Esophagus muscularis mucosa (tissue), 4 donors: ENCODE measurements at regions not wholly inside any gene's neighbourhood (a gene's known extent, or its start where the extent isn't known, plus 50 kb on each side); places are given as distances from the start of the nearest gene placed in this dataset.
"Not testable (repeated sequence)": the region's sequence is repeated elsewhere in the genome, so short reads cannot be mapped to it uniquely, and the experiment has no call there.

Experiments used
- DNase-seq: peaks from one replicate; pipeline ENCODE4 v3.0.0-alpha.2; 2017; ENCODE audit errors: extremely low spot score
- H3K27ac ChIP-seq, 4 donors: fragments of 200-600 bp; sonication (generic); replicated peaks in 1 of 4; 1 replicate in 3 of 4; 2 replicates in 1 of 4; pipeline ENCODE4 v1.5.1; 2016 to 2019; ENCODE audit warnings: mild to moderate bottlenecking in 1 of 4
- H3K27me3 ChIP-seq, 4 donors: fragments of 200-600 bp; sonication (generic); one replicate each; pipeline versions ENCODE4 v1.5.1 to v1.6.0; 2016 to 2019
- H3K36me3 ChIP-seq, 4 donors: fragments of 200-600 bp; sonication (generic); one replicate each; pipeline ENCODE4 v1.5.1; 2016 to 2019
- H3K4me1 ChIP-seq, 4 donors: fragments of 200-600 bp; sonication (generic); one replicate each; pipeline ENCODE4 v1.5.1; 2016 to 2019
- H3K4me3 ChIP-seq, 4 donors: fragments of 200-600 bp; sonication (generic); 1 replicate in 2 of 4; 2 replicates in 2 of 4; pipeline ENCODE4 v1.5.1; 2016 to 2019; ENCODE audit warnings: mild to moderate bottlenecking in 4 of 4, moderate library complexity in 1 of 4
- H3K9me3 ChIP-seq, 4 donors: fragments of 200-600 bp; sonication (generic); 1 replicate in 3 of 4; 2 replicates in 1 of 4; pipeline ENCODE4 v1.5.1; 2016 to 2019
- EP300 ChIP-seq: sonication (generic); formaldehyde crosslinking; IDR thresholded peaks from one replicate; pipeline ENCODE4 v1.6.1; 2017; ENCODE audit warnings: antibody characterized with exemption
- POLR2A ChIP-seq: fragments of 450-650 bp; IDR thresholded peaks from one replicate; pipeline ENCODE4 v1.6.1; 2017; ENCODE audit warnings: antibody characterized with exemption, moderate library complexity, mild to moderate bottlenecking, low read depth
- POLR2AphosphoS5 ChIP-seq, 2 donors: sonication (generic); formaldehyde crosslinking; IDR thresholded peaks; one replicate each; pipeline ENCODE4 v1.6.1; 2017; ENCODE audit warnings: antibody characterized with exemption in 2 of 2
- WGBS: methylation state at CpG from one replicate; pipeline ENCODE4 v1.1.5; 2018; 5-methylcytosine and 5-hydroxymethylcytosine counted together
- intact Hi-C: fragments of 100-400 bp; cut with DNase I; formaldehyde crosslinking; loops from one replicate; pipeline ENCODE4 v1.15.1; 2023
- TF ChIP-seq, protein P1 (sequence below), 3 experiments: fragments of 200-600 bp in 2 of 3; fragments of 450-650 bp in 1 of 3; sonication (generic) in 2 of 3; IDR thresholded peaks; one replicate each; pipeline ENCODE4 v1.5.1; 2017 to 2019; ENCODE audit warnings: antibody characterized with exemption in 3 of 3, mild to moderate bottlenecking in 2 of 3, moderate library complexity in 1 of 3

DNA sequence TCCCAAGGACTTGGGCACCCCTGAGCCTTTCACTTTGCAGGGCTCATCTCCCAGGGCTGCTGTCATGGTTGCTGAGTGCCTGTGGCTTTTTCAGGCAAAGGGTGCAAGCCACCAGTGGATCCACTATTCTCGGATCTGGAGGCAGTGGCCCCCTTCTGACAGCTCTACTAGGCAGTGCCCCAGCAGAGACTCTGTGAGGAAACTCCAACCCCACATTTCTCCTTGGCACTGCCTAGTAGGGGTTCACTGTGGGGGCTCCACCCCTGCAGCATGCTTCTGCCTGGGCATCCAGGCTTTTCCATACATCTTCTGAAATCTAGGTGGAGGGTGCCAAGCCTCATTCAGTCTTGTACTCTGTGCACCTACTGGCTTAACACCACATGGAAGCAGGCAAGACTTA lies 675.0 kb upstream of the MBL2 start:
- H3K9me3 ChIP-seq = no peaks in the 10 kb centered on the region
- no peaks in the 10 kb centered on the region for H3K27me3 ChIP-seq
- intact Hi-C loops = no loop called here
- WGBS = no CpG with 5 or more reads among the region's 1 CpG
- no peak for DNase-seq
- H3K36me3 ChIP-seq = no peaks in the 10 kb centered on the region
- no peaks in the 10 kb centered on the region for H3K4me1 ChIP-seq
- H3K27ac ChIP-seq = no peak overlapping the region
- H3K4me3 ChIP-seq = no peak overlapping the region
- TF ChIP-seq POLR2A (no peak), POLR2AphosphoS5 (IDR thresholded peaks at IDR 0.05) (no peak), EP300 (no peak)
- TF ChIP-seq, protein P1, sequence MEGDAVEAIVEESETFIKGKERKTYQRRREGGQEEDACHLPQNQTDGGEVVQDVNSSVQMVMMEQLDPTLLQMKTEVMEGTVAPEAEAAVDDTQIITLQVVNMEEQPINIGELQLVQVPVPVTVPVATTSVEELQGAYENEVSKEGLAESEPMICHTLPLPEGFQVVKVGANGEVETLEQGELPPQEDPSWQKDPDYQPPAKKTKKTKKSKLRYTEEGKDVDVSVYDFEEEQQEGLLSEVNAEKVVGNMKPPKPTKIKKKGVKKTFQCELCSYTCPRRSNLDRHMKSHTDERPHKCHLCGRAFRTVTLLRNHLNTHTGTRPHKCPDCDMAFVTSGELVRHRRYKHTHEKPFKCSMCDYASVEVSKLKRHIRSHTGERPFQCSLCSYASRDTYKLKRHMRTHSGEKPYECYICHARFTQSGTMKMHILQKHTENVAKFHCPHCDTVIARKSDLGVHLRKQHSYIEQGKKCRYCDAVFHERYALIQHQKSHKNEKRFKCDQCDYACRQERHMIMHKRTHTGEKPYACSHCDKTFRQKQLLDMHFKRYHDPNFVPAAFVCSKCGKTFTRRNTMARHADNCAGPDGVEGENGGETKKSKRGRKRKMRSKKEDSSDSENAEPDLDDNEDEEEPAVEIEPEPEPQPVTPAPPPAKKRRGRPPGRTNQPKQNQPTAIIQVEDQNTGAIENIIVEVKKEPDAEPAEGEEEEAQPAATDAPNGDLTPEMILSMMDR (IDR thresholded peaks at IDR 0.05) = no peak

DNA sequence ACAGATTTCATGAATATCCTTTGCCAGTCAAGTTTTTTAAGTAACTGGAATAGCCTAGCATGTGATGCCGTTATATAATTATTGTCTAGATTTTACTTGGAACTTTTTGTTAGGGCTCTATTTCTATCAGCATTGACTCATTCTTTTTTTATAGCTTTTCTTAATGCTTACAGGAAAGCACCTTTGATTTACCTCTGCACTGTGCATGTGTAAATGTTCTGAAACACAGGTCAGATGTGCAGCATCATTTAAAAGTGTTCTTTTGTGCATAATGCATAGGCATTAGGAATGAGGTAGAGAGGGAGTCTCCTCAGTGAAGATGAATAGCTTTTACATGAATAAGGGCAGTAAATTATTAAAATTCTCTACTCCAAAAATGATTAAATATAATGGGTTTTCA lies 669.3 kb upstream of the MBL2 start:
- H3K4me1 ChIP-seq = no peaks in the 10 kb centered on the region
- H3K9me3 ChIP-seq = no peaks in the 10 kb centered on the region
- no peak for DNase-seq
- WGBS = 95% methylated on average over 1 of the region's 1 CpG
- intact Hi-C loops = no loop called here
- no peaks in the 10 kb centered on the region for H3K27me3 ChIP-seq
- no peak overlapping the region for H3K4me3 ChIP-seq
- H3K36me3 ChIP-seq = no peaks in the 10 kb centered on the region
- TF ChIP-seq EP300 (no peak), POLR2A (no peak), POLR2AphosphoS5 (IDR thresholded peaks at IDR 0.05) (no peak)
- TF ChIP-seq, protein P1 (IDR thresholded peaks at IDR 0.05) = no peak
- no peak overlapping the region for H3K27ac ChIP-seq

DNA sequence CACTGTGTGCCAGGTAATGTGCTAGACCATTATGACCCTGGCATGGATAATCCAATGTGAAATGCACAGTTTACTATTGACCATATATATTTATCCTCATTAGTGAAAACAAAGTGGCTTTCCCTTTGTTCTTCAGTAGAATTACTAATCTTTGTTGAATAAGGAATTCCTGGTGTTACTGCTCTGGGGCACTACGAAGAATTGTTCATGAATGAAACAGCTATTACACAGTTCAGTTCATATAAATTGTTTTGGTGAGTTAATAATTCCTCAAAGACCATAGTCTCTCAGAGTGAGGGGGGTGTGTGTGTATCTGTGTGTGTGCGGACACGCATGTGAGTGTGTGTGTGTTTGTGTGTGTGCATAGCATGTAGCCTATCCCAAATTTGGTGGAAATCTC lies 668.0 kb upstream of the MBL2 start:
- DNase-seq = no peak
- no peak overlapping the region for H3K4me3 ChIP-seq
- TF ChIP-seq POLR2A (no peak), EP300 (no peak), POLR2AphosphoS5 (IDR thresholded peaks at IDR 0.05) (no peak)
- TF ChIP-seq, protein P1 (IDR thresholded peaks at IDR 0.05) = no peak
- no peaks in the 10 kb centered on the region for H3K36me3 ChIP-seq
- H3K9me3 ChIP-seq = no peaks in the 10 kb centered on the region
- no peaks in the 10 kb centered on the region for H3K27me3 ChIP-seq
- H3K4me1 ChIP-seq = no peaks in the 10 kb centered on the region
- no peak overlapping the region for H3K27ac ChIP-seq
- WGBS = 86% methylated on average over 3 of the region's 3 CpGs
- intact Hi-C loops = no loop called here

- H3K27ac ChIP-seq, intact Hi-C loops, H3K36me3 ChIP-seq, H3K27me3 ChIP-seq, H3K9me3 ChIP-seq, H3K4me3 ChIP-seq, DNase-seq, H3K4me1 ChIP-seq: not testable (repeated sequence)
- 56% methylated on average over 9 of the region's 9 CpGs for WGBS
Observed at GRCh38 chr10:53439075-53439474, 666.5 kb upstream of the MBL2 start.

GRCh38 chr10:53434413-53434812 lies 661.8 kb upstream of the MBL2 start:
- Histone ChIP-seq H3K9me3 (no peaks in the 10 kb centered on the region), H3K4me3 (no peak overlapping the region), H3K27ac (no peak overlapping the region), H3K4me1 (no peaks in the 10 kb centered on the region), H3K27me3 (no peaks in the 10 kb centered on the region), H3K36me3 (no peaks in the 10 kb centered on the region)
- 76% methylated on average over 4 of the region's 4 CpGs for WGBS
- no peak for DNase-seq
- intact Hi-C loops = no loop called here
- TF ChIP-seq, protein P1 (IDR thresholded peaks at IDR 0.05) = no peak
- no peak for TF ChIP-seq POLR2AphosphoS5 (IDR thresholded peaks at IDR 0.05)
- no peak for TF ChIP-seq POLR2A
- no peak for TF ChIP-seq EP300
